Erythroblast (primary cell): ENCODE measurements at regions not wholly inside any gene's neighbourhood (a gene's known extent, or its start where the extent isn't known, plus 50 kb on each side); places are given as distances from the start of the nearest gene placed in this dataset.

ENCODE experiments used
- GATA1 ChIP-seq: IDR thresholded peaks from 2 replicates; pipeline ENCODE4 v1.6.1; 2011; ENCODE audit warnings: low read depth, mild to moderate bottlenecking, control low read depth, low read length, moderate library complexity
- POLR2A ChIP-seq: IDR thresholded peaks from 2 replicates; pipeline ENCODE4 v1.6.1; 2011; ENCODE audit warnings: mild to moderate bottlenecking, low read length

GRCh38 chr10:107577221-107577620 is 412.7 kb upstream of the SORCS1 start:
- TF ChIP-seq POLR2A (no peak), GATA1 (no peak)
